Erythroblast (primary cell): ENCODE measurements at regions not wholly inside any gene's neighbourhood (a gene's known extent, or its start where the extent isn't known, plus 50 kb on each side); places are given as distances from the start of the nearest gene placed in this dataset.

ENCODE experiments used
- GATA1 ChIP-seq: IDR thresholded peaks from 2 replicates; pipeline ENCODE4 v1.6.1; 2011; ENCODE audit warnings: low read depth, mild to moderate bottlenecking, control low read depth, low read length, moderate library complexity
- POLR2A ChIP-seq: IDR thresholded peaks from 2 replicates; pipeline ENCODE4 v1.6.1; 2011; ENCODE audit warnings: mild to moderate bottlenecking, low read length

- TF ChIP-seq POLR2A (no peak), GATA1 (no peak)
Observed at GRCh38 chrX:109812236-109812635, 79.2 kb upstream of the ACSL4 start.
